DOHH2 (cell line): ENCODE measurements at regions not wholly inside any gene's neighbourhood (a gene's known extent, or its start where the extent isn't known, plus 50 kb on each side); places are given as distances from the start of the nearest gene placed in this dataset.

ENCODE experiments used
- CTCF ChIP-seq: fragments of 200-600 bp; sonication (generic); IDR thresholded peaks from one replicate; pipeline ENCODE4 v1.5.1; 2014; ENCODE audit warnings: antibody characterized with exemption, mild to moderate bottlenecking, low read depth, low read length; ENCODE audit not compliant: poor library complexity, severe bottlenecking
- EZH2phosphoT487 ChIP-seq: fragments of 200-600 bp; sonication (generic); IDR thresholded peaks from 2 replicates; pipeline ENCODE4 v1.6.1; 2017; ENCODE audit warnings: borderline replicate concordance, mild to moderate bottlenecking, antibody characterized with exemption, low read length, moderate library complexity, mixed read lengths

GRCh38 chr12:68478516-68479260 lies 132.0 kb upstream of the RAP1B start:
- no peak for TF ChIP-seq CTCF
- TF ChIP-seq EZH2phosphoT487, result no peak
